Fibroblast of lung (primary cell): ENCODE measurements at regions not wholly inside any gene's neighbourhood (a gene's known extent, or its start where the extent isn't known, plus 50 kb on each side); places are given as distances from the start of the nearest gene placed in this dataset.

ENCODE experiments used
- DNase-seq, 2 donors: peaks; one replicate each; pipeline versions ENCODE4 v3.0.0 to v3.0.0-alpha.2; 2010; ENCODE audit warnings: low read depth in 2 of 2
- H2AFZ ChIP-seq: 2 replicates; pipeline ENCODE4 v1.5.1; 2012; ENCODE audit warnings: low read length, control low read depth, inconsistent platforms
- H3K27ac ChIP-seq: 2 replicates; pipeline ENCODE4 v1.5.1; 2011; ENCODE audit warnings: low read length, control low read depth; ENCODE audit not compliant: insufficient read depth
- H3K27me3 ChIP-seq: 2 replicates; pipeline ENCODE4 v1.5.1; 2011; ENCODE audit warnings: mild to moderate bottlenecking, low read length; ENCODE audit not compliant: control insufficient read depth, insufficient read depth
- H3K36me3 ChIP-seq: 2 replicates; pipeline ENCODE4 v1.5.1; 2011; ENCODE audit warnings: low read length; ENCODE audit not compliant: control insufficient read depth, insufficient read depth
- H3K4me1 ChIP-seq: 2 replicates; pipeline ENCODE4 v1.5.1; 2011; ENCODE audit warnings: low read length; ENCODE audit not compliant: control insufficient read depth, insufficient read depth; ENCODE audit errors: extremely low read depth
- H3K4me2 ChIP-seq: 2 replicates; pipeline ENCODE4 v1.5.1; 2011; ENCODE audit warnings: low read length, control low read depth; ENCODE audit not compliant: insufficient read depth; ENCODE audit errors: extremely low read depth
- H3K4me3 ChIP-seq, 4 experiments: fragments of 200-600 bp in 1 of 4; sonication (generic) in 1 of 4; replicated peaks in 1 of 4; 2 replicates each; pipeline ENCODE4 v1.5.1; 2011 to 2016; ENCODE audit warnings: low read length in 4 of 4, low read depth in 3 of 4, mild to moderate bottlenecking in 3 of 4, control low read depth in 2 of 4, inconsistent platforms in 1 of 4, mixed read lengths in 1 of 4; ENCODE audit not compliant: insufficient read depth in 1 of 4; ENCODE audit errors: control extremely low read depth in 1 of 4
- H3K79me2 ChIP-seq: 2 replicates; pipeline ENCODE4 v1.5.1; 2012; ENCODE audit warnings: mild to moderate bottlenecking, low read length, inconsistent platforms; ENCODE audit not compliant: control insufficient read depth, insufficient read depth
- H3K9ac ChIP-seq: 2 replicates; pipeline ENCODE4 v1.5.1; 2011; ENCODE audit warnings: mild to moderate bottlenecking, low read length, control low read depth; ENCODE audit not compliant: insufficient read depth
- H3K9me3 ChIP-seq: 2 replicates; pipeline ENCODE4 v1.5.1; 2012; ENCODE audit warnings: low read depth, low read length; ENCODE audit not compliant: control insufficient read depth, insufficient read depth
- H4K20me1 ChIP-seq: 2 replicates; pipeline ENCODE4 v1.5.1; 2011; ENCODE audit warnings: low read length; ENCODE audit not compliant: control insufficient read depth, insufficient read depth; ENCODE audit errors: extremely low read depth
- EZH2 ChIP-seq: IDR thresholded peaks from 2 replicates; pipeline ENCODE4 v1.5.1; 2012; ENCODE audit warnings: low read length, control low read depth, mild to moderate bottlenecking; ENCODE audit errors: missing control alignments
- TF ChIP-seq, protein P1 (sequence below), 2 donors: IDR thresholded peaks in 1 of 2; conservative IDR thresholded peaks in 1 of 2; 1 replicate in 1 of 2; 2 replicates in 1 of 2; pipeline ENCODE4 v1.5.1; 2011 to 2012; ENCODE audit warnings: low read length in 2 of 2, control low read depth in 1 of 2, inconsistent platforms in 1 of 2, low read depth in 1 of 2, mild to moderate bottlenecking in 1 of 2

DNA sequence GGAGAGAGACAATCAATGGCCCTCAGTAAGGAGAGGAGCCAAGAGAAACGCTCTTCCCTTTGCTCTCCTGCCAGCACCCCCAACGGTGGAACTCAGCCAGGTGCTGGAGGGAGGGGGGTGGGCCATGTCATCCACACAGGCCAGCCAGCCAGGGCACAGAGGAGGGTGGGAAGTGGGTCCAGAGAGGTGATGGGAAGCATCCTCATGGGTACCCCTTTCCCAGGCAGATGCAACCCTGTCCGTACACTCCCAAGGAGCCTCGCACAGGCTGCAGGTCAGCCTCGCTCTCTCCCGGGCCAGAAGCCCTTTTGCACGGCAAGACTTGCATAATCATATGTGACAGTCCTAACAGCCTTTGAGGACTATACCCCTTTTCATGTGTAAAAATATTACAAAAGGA is 142.0 kb upstream of the NAMPT start:
- Histone ChIP-seq H3K4me3 (no peak overlapping the region), H3K27me3 (no peaks in the 10 kb centered on the region), H3K4me1 (peaks cover 14% of the 10 kb centered on the region), H3K36me3 (no peaks in the 10 kb centered on the region), H3K27ac (no peak overlapping the region), H3K79me2 (no peaks in the 10 kb centered on the region), H3K9me3 (no peaks in the 10 kb centered on the region), H3K4me2 (no peak overlapping the region), H2AFZ (no peak overlapping the region), H3K9ac (no peak overlapping the region), H4K20me1 (no peaks in the 10 kb centered on the region)
- no peak for TF ChIP-seq EZH2
- TF ChIP-seq, protein P1, sequence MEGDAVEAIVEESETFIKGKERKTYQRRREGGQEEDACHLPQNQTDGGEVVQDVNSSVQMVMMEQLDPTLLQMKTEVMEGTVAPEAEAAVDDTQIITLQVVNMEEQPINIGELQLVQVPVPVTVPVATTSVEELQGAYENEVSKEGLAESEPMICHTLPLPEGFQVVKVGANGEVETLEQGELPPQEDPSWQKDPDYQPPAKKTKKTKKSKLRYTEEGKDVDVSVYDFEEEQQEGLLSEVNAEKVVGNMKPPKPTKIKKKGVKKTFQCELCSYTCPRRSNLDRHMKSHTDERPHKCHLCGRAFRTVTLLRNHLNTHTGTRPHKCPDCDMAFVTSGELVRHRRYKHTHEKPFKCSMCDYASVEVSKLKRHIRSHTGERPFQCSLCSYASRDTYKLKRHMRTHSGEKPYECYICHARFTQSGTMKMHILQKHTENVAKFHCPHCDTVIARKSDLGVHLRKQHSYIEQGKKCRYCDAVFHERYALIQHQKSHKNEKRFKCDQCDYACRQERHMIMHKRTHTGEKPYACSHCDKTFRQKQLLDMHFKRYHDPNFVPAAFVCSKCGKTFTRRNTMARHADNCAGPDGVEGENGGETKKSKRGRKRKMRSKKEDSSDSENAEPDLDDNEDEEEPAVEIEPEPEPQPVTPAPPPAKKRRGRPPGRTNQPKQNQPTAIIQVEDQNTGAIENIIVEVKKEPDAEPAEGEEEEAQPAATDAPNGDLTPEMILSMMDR (conservative IDR thresholded peaks at IDR 0.05 in 1 of 2, IDR thresholded peaks at IDR 0.05 in 1 of 2; ENCODE audit: low read depth in 1 of 2, low read length in 2 of 2) = no peak
- DNase-seq = no peak

DNA sequence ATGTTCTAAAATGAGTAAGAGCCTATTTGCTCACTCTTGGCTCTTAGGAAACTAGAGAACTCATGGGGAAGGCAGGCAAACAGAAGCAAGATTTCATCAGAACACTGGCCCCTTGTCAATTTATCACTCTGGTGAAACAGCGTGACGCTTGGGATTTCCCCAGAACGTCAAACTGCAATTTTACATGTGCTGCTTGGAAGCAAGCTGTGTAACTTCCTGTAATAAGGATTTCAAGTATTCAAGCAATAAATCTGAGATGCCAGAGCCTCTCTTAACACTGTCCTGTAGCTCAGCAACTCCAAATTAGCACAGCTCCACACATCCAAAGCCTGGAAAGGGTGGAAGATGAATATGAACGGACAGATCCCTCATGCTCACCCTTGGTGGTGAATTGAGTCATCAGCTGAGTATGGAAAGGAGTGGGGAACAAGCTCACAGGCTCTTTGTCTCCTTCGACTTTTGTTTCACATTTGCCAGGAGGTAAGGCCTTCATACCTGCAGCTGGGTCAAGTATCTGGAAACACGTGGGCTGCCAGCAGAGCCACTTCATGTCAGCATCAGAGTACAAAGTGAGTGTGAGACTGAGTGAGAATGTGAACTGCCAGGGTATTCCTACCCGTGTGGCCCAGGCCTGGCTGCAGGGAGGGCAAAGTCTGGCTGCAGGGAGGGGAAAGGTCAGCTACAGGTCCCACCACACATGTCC is 140.4 kb upstream of the NAMPT start:
- Histone ChIP-seq H2AFZ (no peak overlapping the region), H3K27ac (peak overlapping the region; percentile 89)

DNA sequence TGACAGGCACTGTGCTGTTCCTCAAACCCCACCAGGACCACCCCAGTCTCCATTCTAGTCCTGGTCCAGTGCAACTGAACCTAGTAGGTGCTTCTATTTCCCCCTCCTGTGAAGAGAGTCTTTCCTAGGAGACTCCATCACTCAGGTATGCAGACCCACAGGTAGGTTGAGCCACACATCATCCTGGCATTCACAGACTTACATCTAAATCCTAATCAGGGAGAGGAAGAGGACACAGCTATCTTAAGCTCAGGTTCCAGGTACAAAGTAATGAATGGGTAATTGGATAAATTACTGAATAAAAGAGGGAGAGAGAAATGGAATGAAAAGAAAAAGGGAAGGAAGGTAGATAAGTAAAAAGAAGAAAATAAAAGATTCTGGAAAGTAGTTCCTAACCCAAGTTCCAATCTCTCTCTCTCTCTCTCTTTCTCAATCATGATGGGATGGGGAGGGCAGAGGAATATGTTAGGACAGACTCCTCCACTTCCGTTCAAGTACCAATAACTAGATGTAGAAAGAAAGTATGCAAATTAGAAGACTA is 139.8 kb upstream of the NAMPT start:
- Histone ChIP-seq H3K4me3 (no peak overlapping the region), H2AFZ (no peak overlapping the region), H3K4me2 (peak overlapping the region; percentile 75), H3K9me3 (no peaks in the 10 kb centered on the region), H3K27ac (peak overlapping the region; percentile 89), H3K36me3 (no peaks in the 10 kb centered on the region), H3K27me3 (no peaks in the 10 kb centered on the region), H3K4me1 (peaks cover 23% of the 10 kb centered on the region), H3K79me2 (no peaks in the 10 kb centered on the region), H4K20me1 (no peaks in the 10 kb centered on the region), H3K9ac (no peak overlapping the region)
- no peak for DNase-seq
- TF ChIP-seq EZH2 = no peak
- TF ChIP-seq, protein P1 (conservative IDR thresholded peaks at IDR 0.05 in 1 of 2, IDR thresholded peaks at IDR 0.05 in 1 of 2; ENCODE audit: low read depth in 1 of 2, low read length in 2 of 2) = no peak

More for the DNA sequence above, 140.4 kb upstream of the NAMPT start:
- H3K4me1 ChIP-seq = peaks cover 23% of the 10 kb centered on the region
- H3K9me3 ChIP-seq = no peaks in the 10 kb centered on the region
- TF ChIP-seq, protein P1 (conservative IDR thresholded peaks at IDR 0.05 in 1 of 2, IDR thresholded peaks at IDR 0.05 in 1 of 2; ENCODE audit: low read depth in 1 of 2, low read length in 2 of 2) = no peak
- TF ChIP-seq EZH2 = no peak
- H3K79me2 ChIP-seq = no peaks in the 10 kb centered on the region
- H3K27me3 ChIP-seq = no peaks in the 10 kb centered on the region
- no peaks in the 10 kb centered on the region for H3K36me3 ChIP-seq
- peak overlapping the region in 1 of 4 experiments; percentile 15 for H3K4me3 ChIP-seq
- H3K4me2 ChIP-seq = peak overlapping the region; percentile 86
- no peaks in the 10 kb centered on the region for H4K20me1 ChIP-seq
- DNase-seq = peak; percentile 99 to 100
- peak overlapping the region; percentile 57 for H3K9ac ChIP-seq
